GM15510 (cell line): ENCODE measurements at regions not wholly inside any gene's neighbourhood (a gene's known extent, or its start where the extent isn't known, plus 50 kb on each side); places are given as distances from the start of the nearest gene placed in this dataset.

Source experiments
- POLR2A ChIP-seq: IDR thresholded peaks from 3 replicates; pipeline ENCODE4 v1.6.1; 2011; ENCODE audit warnings: borderline replicate concordance; ENCODE audit not compliant: insufficient read length; ENCODE audit errors: extremely low read depth

DNA sequence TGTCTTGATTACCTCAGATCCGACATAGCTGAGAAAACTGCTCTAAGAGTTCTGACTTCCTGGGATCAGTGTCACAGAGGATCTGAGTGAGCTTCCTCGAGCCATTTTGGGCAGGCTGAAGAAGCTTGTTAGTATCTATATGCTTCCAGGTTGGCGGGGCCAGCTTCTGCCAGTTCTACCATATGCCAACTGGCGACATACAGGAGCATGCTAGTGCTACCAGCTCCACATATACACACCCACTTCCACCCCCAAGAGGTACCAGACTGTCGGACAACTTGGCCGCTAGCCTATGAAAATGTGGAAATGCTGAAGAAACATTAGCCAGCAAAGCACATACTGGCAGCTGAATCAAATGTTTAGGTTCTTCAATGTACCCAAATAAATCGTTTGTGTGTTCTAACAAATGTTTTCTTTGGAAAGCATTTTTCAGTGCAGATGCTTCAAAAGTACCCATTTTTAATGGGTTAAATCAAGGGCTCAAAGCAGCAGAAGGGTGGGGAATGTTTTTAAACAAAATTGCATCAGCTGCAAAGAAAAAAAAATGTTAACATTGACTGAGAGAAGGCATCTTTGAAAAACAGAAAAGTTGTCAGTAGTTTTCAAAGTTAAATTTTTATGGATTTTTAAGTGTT lies 163.7 kb downstream of the KLF12 start:
- TF ChIP-seq POLR2A: no peak

DNA sequence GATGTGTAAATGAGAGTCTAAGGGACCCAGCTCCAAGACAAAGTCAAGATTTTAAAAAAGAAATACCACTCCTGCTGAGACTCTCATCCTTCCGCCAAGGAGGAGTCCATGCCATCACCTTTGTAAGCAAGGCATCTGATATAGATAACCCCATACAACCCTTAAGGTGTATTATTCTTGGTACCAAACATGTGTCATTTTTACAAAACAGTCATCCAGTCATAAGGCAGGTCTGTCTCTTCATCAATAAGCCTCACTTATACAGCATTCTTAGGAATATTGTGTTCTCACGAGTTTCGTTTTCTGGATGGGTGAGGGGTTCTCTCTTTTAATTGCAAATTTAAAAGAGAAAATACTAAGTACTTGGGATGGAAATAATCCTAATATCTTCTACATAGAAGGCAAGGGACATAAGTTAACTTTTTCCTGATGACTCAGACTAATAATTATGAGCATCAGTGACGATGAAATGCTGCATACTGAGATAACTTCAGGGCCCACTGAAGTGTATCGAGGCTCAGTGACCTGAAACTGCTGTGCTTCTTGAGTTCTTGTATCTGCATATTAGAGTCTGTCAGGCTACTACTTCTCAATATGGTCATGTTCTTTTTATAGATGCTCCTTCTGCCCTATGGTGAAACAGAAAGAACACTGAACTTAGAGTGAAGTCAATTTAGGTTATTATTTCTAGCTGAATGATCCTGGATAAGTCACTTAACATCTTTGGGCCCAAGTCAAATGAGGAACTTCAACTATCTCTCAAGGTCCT lies 166.6 kb downstream of the KLF12 start:
- TF ChIP-seq POLR2A: no peak

DNA sequence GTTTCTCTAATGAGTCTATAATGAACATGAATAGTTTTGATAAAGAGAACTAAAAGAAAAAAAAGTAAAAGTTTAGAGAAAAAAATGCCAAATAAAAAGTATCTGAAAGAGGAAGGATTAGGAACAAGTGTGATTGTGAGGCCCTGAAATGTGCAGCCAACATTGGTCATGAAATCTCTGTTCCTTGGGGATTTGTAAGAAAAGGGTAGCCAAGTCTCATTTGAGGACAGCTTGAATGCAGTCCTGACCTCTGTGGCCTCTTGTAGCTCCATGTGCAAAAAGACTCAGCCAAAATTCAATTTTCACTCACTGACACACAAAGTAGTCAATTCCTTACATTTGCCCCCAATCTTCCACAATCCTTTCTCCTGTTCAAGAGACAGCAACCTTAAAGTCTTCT lies 167.9 kb downstream of the KLF12 start:
- TF ChIP-seq POLR2A: no peak

DNA sequence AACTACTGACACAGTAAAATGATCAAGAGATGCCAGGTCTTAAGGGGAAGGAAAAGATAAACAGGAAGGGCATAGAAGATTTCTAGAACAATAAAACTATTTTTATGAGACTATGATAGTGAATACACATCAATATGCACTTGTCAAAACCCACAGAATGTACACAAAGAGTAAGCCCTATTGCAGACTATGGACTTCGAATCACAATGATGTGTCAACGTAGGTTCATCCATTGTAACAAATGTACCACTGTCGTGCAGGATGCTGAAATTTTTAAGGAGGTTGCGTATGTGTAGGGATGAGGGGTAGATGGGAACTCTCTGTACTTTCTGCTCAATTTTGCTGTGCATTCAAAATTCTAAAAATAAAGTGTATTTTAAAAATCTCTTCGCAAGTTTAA lies 171.9 kb downstream of the KLF12 start:
- no peak for TF ChIP-seq POLR2A

DNA sequence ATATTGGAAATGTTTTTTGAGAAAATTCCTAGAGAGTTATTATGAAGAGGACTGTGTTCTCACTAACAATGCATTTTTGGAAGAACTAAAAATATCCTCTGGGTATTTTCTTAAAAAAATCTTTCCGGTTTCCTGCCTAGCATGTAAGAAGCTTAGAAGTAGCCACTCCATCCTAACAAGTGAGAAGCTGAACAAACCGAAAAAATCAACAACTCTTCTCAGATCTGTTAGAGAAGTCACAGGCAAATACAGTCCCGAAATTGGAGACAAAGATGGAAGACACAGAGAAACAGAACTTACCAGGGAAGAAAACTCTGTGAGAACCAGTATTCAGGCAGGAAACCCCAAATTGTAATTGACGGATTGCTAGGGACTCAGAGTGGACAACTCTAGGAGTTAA lies 173.0 kb downstream of the KLF12 start:
- no peak for TF ChIP-seq POLR2A

DNA sequence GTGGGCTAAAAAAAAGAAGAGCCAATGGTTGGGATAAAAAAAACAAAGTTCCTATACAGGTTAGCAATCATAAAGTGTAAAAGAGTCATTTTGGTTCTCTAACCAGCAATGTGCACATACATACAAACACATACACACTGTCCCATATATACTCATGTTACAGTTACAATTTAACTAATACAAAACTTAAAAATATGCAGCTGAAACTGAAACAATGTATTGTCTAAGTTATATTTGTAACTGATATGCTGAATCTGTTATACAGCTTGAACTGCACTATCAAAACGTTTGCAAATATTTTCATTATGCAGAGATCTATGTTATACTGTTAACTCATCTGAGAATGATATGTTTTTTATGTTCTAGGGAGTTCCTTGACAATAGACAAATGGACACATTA lies 173.7 kb downstream of the KLF12 start:
- TF ChIP-seq POLR2A: no peak

DNA sequence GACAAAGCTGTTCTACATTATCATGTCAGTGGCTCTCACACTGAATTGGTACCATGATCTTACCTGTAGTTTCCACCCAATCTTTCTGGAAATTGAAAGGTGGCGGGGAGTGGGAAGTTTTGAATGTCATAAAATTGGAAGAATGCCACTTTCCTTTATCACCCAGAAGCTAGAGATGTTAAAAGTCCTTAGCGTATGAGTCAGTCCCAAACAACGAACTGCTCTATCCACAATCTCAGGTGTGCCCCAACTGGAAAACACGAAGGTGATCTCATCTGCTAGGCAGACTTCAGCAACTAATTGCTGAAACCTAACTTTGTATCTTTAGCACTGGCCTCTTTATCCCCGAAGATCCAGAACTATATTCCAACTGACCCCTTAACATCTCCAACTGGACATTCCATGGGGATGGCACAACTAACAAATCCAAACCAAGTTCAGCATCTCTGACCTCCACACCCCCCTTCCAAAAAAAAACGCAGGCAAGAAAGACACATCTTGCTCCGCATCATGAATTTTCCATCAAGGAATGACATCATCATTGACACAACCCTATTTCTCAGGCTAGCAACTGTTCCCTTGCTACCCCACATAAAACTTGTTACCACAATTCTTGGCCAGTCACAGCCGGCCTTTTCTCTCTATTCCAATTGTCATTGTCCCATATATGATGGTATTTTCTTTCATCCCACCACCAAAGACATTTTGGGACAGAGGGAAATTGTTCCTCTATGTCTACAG lies 175.4 kb downstream of the KLF12 start:
- no peak for TF ChIP-seq POLR2A

DNA sequence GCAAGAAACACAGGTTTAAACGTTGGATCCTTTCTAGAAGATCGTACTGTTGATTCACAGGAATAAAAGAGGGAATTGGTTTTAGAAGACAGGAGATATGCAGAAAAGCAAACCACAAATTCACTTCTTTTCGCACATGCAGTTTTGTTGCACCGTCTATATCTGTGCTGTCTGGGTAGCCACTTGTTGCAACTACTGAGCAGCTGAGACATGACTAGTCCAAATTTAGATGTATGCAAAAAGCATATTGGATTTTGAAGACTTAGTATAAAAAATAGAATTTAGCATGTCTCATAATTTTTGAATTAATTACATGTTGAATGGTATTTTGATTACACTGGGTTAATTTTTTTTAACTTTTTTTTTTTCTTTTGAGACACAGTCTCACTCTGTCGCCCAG lies 176.3 kb downstream of the KLF12 start:
- TF ChIP-seq POLR2A: no peak

DNA sequence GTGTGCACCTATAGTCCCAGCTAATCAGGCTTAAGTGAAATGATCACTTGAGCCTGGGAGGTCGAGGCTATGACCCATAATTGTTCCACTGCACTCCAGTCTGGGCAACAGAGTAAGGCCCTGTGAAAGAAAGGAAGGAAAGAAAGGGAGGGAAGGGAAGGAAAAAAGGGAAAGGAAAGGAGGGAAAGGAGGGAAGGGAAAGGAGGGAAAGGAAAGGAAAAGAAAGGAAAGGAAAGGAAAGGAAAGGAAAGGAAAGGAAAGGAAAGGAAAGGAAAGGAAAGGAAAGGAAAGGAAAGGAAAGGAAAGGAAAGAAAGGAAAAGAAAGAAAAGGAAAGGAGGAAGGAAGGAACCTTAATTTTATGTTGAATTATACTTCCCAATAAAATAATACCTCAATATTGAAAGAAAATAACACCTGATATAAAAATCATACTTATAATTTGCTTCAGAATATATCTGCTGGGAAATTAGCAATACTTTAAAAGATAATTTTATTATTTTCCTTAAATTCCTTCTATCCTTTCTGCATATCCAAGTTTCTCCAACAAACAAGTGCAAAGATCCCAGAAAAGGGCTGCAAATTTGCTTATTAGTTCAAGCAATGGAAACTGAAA lies 177.3 kb downstream of the KLF12 start:
- no peak for TF ChIP-seq POLR2A

DNA sequence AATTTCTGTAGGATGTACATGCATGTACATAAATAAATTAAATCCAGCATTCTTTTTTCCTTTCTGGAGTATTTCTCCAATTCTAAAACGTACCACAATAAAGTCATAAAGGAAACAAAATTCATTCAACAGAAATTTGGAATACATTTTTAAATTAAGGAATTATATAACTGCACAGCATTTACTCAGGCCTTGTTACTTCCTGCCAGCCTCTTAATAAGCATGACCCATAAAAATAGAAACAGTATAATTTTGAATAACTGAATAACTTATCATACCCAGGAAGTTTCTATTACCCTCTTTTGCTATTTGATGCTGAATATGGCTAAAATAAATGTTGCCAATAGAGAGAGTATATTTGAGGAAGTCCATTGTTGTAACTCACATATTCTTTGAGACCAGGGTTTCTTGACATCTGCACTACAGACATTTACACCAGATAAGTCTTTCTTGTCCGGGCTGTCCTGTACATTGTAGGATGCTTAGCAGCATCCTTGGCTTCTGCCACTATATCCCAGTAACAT lies 178.2 kb downstream of the KLF12 start:
- no peak for TF ChIP-seq POLR2A

DNA sequence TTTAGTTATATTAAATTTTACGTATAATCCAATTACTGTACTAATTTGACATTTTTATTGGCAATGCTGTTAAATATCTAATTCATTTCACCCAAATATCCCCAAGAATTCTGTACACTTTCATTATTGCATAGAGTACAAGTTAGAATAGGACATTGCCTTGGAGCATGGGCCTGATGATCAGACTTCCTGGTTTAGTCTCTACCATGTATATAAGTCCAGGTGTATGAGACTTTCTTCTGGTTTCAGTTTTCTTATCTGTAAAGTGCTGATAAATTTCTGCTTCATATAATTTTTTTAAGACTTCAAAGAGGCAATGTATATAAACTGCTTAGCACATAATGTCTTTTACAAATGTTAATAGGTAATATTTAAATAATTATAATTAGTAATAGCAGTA lies 179.4 kb downstream of the KLF12 start:
- TF ChIP-seq POLR2A: no peak

DNA sequence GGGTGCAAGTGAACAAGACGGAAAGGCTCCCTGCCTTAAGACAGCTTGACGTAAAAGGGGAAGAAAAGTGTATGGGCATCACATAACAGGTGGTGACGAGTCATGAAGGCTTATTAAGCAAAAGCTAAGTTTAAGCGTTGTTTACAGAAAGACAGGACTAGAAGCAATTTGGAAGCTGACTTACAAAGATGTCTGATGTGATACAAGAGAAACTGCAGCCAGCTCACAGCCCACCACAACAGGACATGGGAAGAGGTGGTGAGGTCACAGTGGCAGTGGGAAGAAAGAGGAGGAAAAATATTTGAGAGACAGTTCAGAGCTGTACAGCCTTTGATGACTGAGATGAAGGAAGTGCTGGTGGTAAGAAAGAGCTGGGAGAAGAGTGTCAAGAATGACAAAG lies 181.6 kb downstream of the KLF12 start:
- TF ChIP-seq POLR2A: no peak

DNA sequence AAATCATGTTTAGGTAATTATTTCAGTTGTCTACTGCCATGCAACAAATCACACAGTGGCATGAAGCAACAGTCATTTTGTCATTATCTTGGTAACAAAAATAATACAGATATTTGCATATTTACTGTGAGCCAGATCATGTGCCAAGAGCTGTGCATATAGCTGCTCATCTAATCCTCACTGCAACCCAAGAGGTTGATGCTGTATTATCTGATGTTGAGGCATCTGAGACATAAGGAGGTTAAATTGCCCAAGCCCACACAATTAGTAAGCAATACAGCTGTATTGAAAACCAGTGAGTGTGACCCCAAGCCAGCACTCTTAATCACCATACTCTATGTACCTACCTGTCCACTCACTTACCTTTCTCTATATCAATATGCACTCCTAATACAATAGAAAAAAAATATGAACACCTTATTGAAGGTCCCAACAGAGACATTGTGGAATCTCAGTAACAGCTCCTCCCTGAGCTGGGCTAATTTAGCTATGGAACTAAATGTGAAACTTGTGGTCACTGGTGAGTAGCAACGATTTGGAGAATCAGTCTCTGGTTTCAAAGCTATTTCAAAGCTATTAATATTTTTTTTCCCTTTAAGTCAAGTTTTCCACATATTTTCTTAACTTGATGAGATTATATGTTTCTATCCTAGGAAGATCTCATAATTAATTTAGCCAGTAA lies 185.2 kb downstream of the KLF12 start:
- TF ChIP-seq POLR2A: no peak

DNA sequence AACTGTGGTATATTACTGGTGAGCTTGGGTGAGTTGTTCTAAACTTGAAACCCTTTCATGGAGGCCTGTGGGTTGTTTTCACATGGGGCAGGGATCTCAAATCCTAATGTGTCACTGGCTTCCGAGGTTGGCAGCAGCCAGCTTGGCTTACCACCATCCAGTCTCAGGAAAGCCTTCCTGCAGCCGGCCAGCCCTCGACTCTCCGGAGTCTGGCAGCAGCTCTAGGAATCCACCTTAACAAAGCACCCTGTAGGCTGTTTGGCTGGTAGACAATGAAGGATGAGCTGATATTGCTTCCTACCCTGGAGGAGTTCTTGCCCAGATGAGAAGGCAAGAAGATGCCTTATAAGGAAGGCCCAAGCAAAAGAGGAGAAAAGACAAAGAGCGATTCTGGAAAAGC lies 188.3 kb downstream of the KLF12 start:
- TF ChIP-seq POLR2A: no peak
